H1 (cell line): ENCODE measurements at regions not wholly inside any gene's neighbourhood (a gene's known extent, or its start where the extent isn't known, plus 50 kb on each side); places are given as distances from the start of the nearest gene placed in this dataset.

Experiments
- CHD7 ChIP-seq: fragments of 300-600 bp; sonication (generic); IDR thresholded peaks from 2 replicates; pipeline ENCODE4 v1.7.1; 2012; ENCODE audit warnings: low read length, moderate library complexity, mild to moderate bottlenecking, inconsistent platforms; ENCODE audit not compliant: insufficient replicate concordance
- E2F6 ChIP-seq: IDR thresholded peaks from 2 replicates; pipeline ENCODE4 v1.6.1; 2012; ENCODE audit warnings: inconsistent platforms
- JUN ChIP-seq: IDR thresholded peaks from 2 replicates; pipeline ENCODE4 v1.6.1; 2011; ENCODE audit warnings: low read depth, mild to moderate bottlenecking, improper control_type of control experiment, low read length
- NRF1 ChIP-seq: IDR thresholded peaks from 2 replicates; pipeline ENCODE4 v1.6.1; 2011; ENCODE audit warnings: mild to moderate bottlenecking, low read depth, low read length, improper control_type of control experiment
- POU5F1 ChIP-seq: IDR thresholded peaks from 2 replicates; pipeline ENCODE4 v1.6.1; 2011; ENCODE audit warnings: low read depth, mild to moderate bottlenecking, low read length, moderate library complexity
- RXRA ChIP-seq: IDR thresholded peaks from 2 replicates; pipeline ENCODE4 v1.6.1; 2011; ENCODE audit warnings: low read depth, mild to moderate bottlenecking, low read length, moderate library complexity; ENCODE audit not compliant: insufficient read depth
- SAP30 ChIP-seq: fragments of 300-600 bp; sonication (generic); IDR thresholded peaks from 2 replicates; pipeline ENCODE4 v1.7.1; 2012; ENCODE audit warnings: low read length, moderate library complexity, mild to moderate bottlenecking, inconsistent platforms; ENCODE audit not compliant: insufficient read depth, insufficient replicate concordance
- SIN3A ChIP-seq, 2 experiments: IDR thresholded peaks in 1 of 2; conservative IDR thresholded peaks in 1 of 2; 2 replicates each; pipeline ENCODE4 v1.6.1; 2011 to 2012; ENCODE audit warnings: low read length in 2 of 2, improper control_type of control experiment in 1 of 2, low read depth in 1 of 2, mild to moderate bottlenecking in 1 of 2
- TBP ChIP-seq: IDR thresholded peaks from 2 replicates; pipeline ENCODE4 v1.6.1; 2011; ENCODE audit warnings: low read depth, low read length, improper control_type of control experiment
- ZNF274 ChIP-seq: IDR thresholded peaks from 2 replicates; pipeline ENCODE4 v1.7.0; 2012; ENCODE audit warnings: low read length, borderline replicate concordance; ENCODE audit errors: extremely low read depth

- TF ChIP-seq CHD7, result no peak
- TF ChIP-seq NRF1, result no peak
- TF ChIP-seq ZNF274, result no peak
- no peak for TF ChIP-seq TBP
- no peak for TF ChIP-seq RXRA
- TF ChIP-seq SAP30, result no peak
- no peak for TF ChIP-seq JUN
- no peak for TF ChIP-seq POU5F1
- TF ChIP-seq SIN3A (conservative IDR thresholded peaks at IDR 0.05 in 1 of 2, IDR thresholded peaks at IDR 0.05 in 1 of 2; ENCODE audit: low read depth in 1 of 2, low read length in 2 of 2), result no peak
- no peak for TF ChIP-seq E2F6
Observed at GRCh38 chr3:162605651-162606204, 1109.1 kb downstream of the OTOL1 start (continued).
